H1 (cell line): ENCODE measurements at regions not wholly inside any gene's neighbourhood (a gene's known extent, or its start where the extent isn't known, plus 50 kb on each side); places are given as distances from the start of the nearest gene placed in this dataset.

Experiments
- CTCF ChIA-PET: fragments of 300-600 bp; sonication (Branson Sonifier 250); formaldehyde crosslinking; loops from one replicate; lab custom pipeline; 2021; ENCODE audit not compliant: partially characterized antibody; lab: Charles Lee
- POLR2A ChIA-PET: fragments of 300-600 bp; sonication (Branson Sonifier 250); formaldehyde crosslinking; loops from one replicate; lab custom pipeline; 2021; ENCODE audit warnings: inconsistent platforms; ENCODE audit not compliant: partially characterized antibody; lab: Charles Lee
- DNase-seq, 2 experiments: peaks; one replicate each; pipeline versions ENCODE4 v3.0.0 to v3.0.0-alpha.2; 2010 to 2022; ENCODE audit warnings: low spot score in 2 of 2, low read depth in 1 of 2, mixed read lengths in 1 of 2
- FAIRE-seq: peaks from 2 replicates; lab custom pipeline; 2011; peaks lifted over from hg19 to GRCh38; lab: Jason Lieb, UNC
- H2AFZ ChIP-seq: 2 replicates; pipeline ENCODE4 v1.8.1; 2012; ENCODE audit warnings: low read length, inconsistent platforms
- H2AK5ac ChIP-seq: 2 replicates; pipeline ENCODE4 v1.6.1; 2013; ENCODE audit warnings: low read depth, low read length
- H2BK120ac ChIP-seq: replicated peaks from 2 replicates; pipeline ENCODE3; 2013; ENCODE audit warnings: low read depth, low read length, inconsistent platforms
- H2BK12ac ChIP-seq: 2 replicates; pipeline ENCODE4 v1.6.1; 2013; ENCODE audit warnings: low read depth, low read length
- H2BK15ac ChIP-seq: 2 replicates; pipeline ENCODE4 v1.6.1; 2013; ENCODE audit warnings: low read length
- H2BK20ac ChIP-seq: 2 replicates; pipeline ENCODE4 v1.6.1; 2013; ENCODE audit warnings: low read length
- H2BK5ac ChIP-seq: 2 replicates; pipeline ENCODE4 v1.6.1; 2013; ENCODE audit warnings: low read depth, low read length
- H3K14ac ChIP-seq: 2 replicates; pipeline ENCODE4 v1.6.1; 2013; ENCODE audit warnings: inconsistent platforms; ENCODE audit not compliant: insufficient read length
- H3K18ac ChIP-seq: 2 replicates; pipeline ENCODE4 v1.6.1; 2013; ENCODE audit warnings: low read length; ENCODE audit errors: extremely low read depth
- H3K23ac ChIP-seq: 2 replicates; pipeline ENCODE4 v1.6.1; 2013; ENCODE audit warnings: inconsistent platforms; ENCODE audit not compliant: insufficient read length
- H3K23me2 ChIP-seq: 2 replicates; pipeline ENCODE4 v1.6.1; 2013; ENCODE audit warnings: low read depth, low read length
- H3K27ac ChIP-seq: 2 replicates; pipeline ENCODE4 v1.6.1; 2011; ENCODE audit warnings: low read depth, low read length, inconsistent platforms
- H3K27me3 ChIP-seq, 4 experiments: replicated peaks in 1 of 4; 1 replicate in 1 of 4; 2 replicates in 3 of 4; pipeline versions ENCODE4 v1.6.1 to v1.8.1; 2011 to 2013; ENCODE audit warnings: low read length in 3 of 4, mild to moderate bottlenecking in 3 of 4, inconsistent platforms in 2 of 4, mixed read lengths in 2 of 4, moderate library complexity in 1 of 4; ENCODE audit not compliant: control insufficient read depth in 3 of 4, insufficient read depth in 3 of 4; ENCODE audit errors: extremely low read depth in 1 of 4
- H3K36me3 ChIP-seq, 4 experiments: 2 replicates each; pipeline versions ENCODE4 v1.6.1 to v1.8.1; 2011 to 2013; ENCODE audit warnings: mild to moderate bottlenecking in 4 of 4, low read length in 3 of 4, moderate library complexity in 2 of 4, control low read depth in 1 of 4, inconsistent platforms in 1 of 4; ENCODE audit not compliant: insufficient read depth in 4 of 4, control insufficient read depth in 2 of 4
- H3K4ac ChIP-seq: replicated peaks from 2 replicates; pipeline ENCODE3; 2013; ENCODE audit warnings: low read length, low read depth, mixed read lengths, inconsistent platforms; ENCODE audit not compliant: insufficient read length
- H3K4me1 ChIP-seq, 4 experiments: replicated peaks in 1 of 4; 1 replicate in 1 of 4; 2 replicates in 3 of 4; pipeline versions ENCODE4 v1.6.1 to v1.8.1; 2011 to 2013; ENCODE audit warnings: low read length in 3 of 4, inconsistent platforms in 2 of 4, mixed read lengths in 1 of 4; ENCODE audit not compliant: insufficient read depth in 4 of 4, control insufficient read depth in 3 of 4
- H3K4me2 ChIP-seq, 2 experiments: 2 replicates each; pipeline versions ENCODE4 v1.6.1 to v1.8.1; 2011 to 2013; ENCODE audit warnings: low read depth in 2 of 2, low read length in 2 of 2, control low read depth in 1 of 2, inconsistent platforms in 1 of 2, mild to moderate bottlenecking in 1 of 2; ENCODE audit not compliant: insufficient read depth in 1 of 2
- H3K4me3 ChIP-seq, 4 experiments: fragments of 200-600, 300-600 bp in 1 of 4; sonication (generic), shearing (Covaris generic), sonication (Bioruptor Twin) in 1 of 4; 2 replicates each; pipeline versions ENCODE4 v1.5.1 to v1.8.1; 2011 to 2016; ENCODE audit warnings: low read length in 4 of 4, low read depth in 3 of 4, control low read depth in 2 of 4, inconsistent platforms in 2 of 4, mild to moderate bottlenecking in 2 of 4, mixed read lengths in 1 of 4, moderate library complexity in 1 of 4; ENCODE audit not compliant: insufficient read depth in 2 of 4; ENCODE audit errors: extremely low read depth in 1 of 4
- H3K56ac ChIP-seq: replicated peaks from 2 replicates; pipeline ENCODE3; 2013; ENCODE audit warnings: low read depth, mild to moderate bottlenecking, mixed read lengths, low read length, inconsistent platforms; ENCODE audit not compliant: insufficient read length
- H3K79me1 ChIP-seq: 2 replicates; pipeline ENCODE4 v1.6.1; 2013; ENCODE audit warnings: low read depth, low read length, control low read depth
- H3K79me2 ChIP-seq, 2 experiments: 2 replicates each; pipeline versions ENCODE4 v1.6.1 to v1.8.1; 2012 to 2013; ENCODE audit warnings: low read length in 2 of 2, mild to moderate bottlenecking in 2 of 2, inconsistent platforms in 1 of 2; ENCODE audit not compliant: insufficient read depth in 2 of 2, control insufficient read depth in 1 of 2
- H3K9ac ChIP-seq, 4 experiments: replicated peaks in 1 of 4; 1 replicate in 1 of 4; 2 replicates in 3 of 4; pipeline versions ENCODE4 v1.6.1 to v1.8.1; 2011 to 2013; ENCODE audit warnings: low read depth in 3 of 4, low read length in 3 of 4, control low read depth in 2 of 4, mild to moderate bottlenecking in 2 of 4, moderate library complexity in 2 of 4, inconsistent platforms in 1 of 4; ENCODE audit errors: extremely low read depth in 1 of 4
- H3K9me3 ChIP-seq, 2 experiments: 2 replicates each; pipeline versions ENCODE4 v1.6.1 to v1.8.1; 2012 to 2013; ENCODE audit warnings: mild to moderate bottlenecking in 2 of 2, moderate library complexity in 2 of 2, control low read depth in 1 of 2, inconsistent platforms in 1 of 2, low read depth in 1 of 2, low read length in 1 of 2, mixed read lengths in 1 of 2; ENCODE audit not compliant: insufficient read depth in 2 of 2
- H4K20me1 ChIP-seq, 2 experiments: replicated peaks in 1 of 2; 2 replicates each; pipeline versions ENCODE3 to v1.8.1; 2011 to 2013; ENCODE audit warnings: inconsistent platforms in 2 of 2, low read length in 2 of 2, mild to moderate bottlenecking in 1 of 2; ENCODE audit not compliant: insufficient read depth in 2 of 2, control insufficient read depth in 1 of 2
- H4K5ac ChIP-seq: 2 replicates; pipeline ENCODE4 v1.6.1; 2013; ENCODE audit warnings: low read length, low read depth, mixed read lengths, inconsistent platforms; ENCODE audit not compliant: insufficient read length
- H4K8ac ChIP-seq: 2 replicates; pipeline ENCODE4 v1.8.0; 2013; ENCODE audit warnings: mild to moderate bottlenecking, moderate library complexity, low read length, inconsistent platforms; ENCODE audit not compliant: insufficient read depth; ENCODE audit errors: extremely low read depth
- H4K91ac ChIP-seq: replicated peaks from 2 replicates; pipeline ENCODE3; 2013; ENCODE audit warnings: low read length, mixed read lengths, inconsistent platforms; ENCODE audit not compliant: insufficient read length
- CREB1 ChIP-seq: IDR thresholded peaks from 2 replicates; pipeline ENCODE4 v1.6.1; 2012; ENCODE audit warnings: inconsistent platforms
- NRF1 ChIP-seq: IDR thresholded peaks from 2 replicates; pipeline ENCODE4 v1.6.1; 2011; ENCODE audit warnings: mild to moderate bottlenecking, low read depth, low read length, improper control_type of control experiment
- SAP30 ChIP-seq: fragments of 300-600 bp; sonication (generic); IDR thresholded peaks from 2 replicates; pipeline ENCODE4 v1.7.1; 2012; ENCODE audit warnings: low read length, moderate library complexity, mild to moderate bottlenecking, inconsistent platforms; ENCODE audit not compliant: insufficient read depth, insufficient replicate concordance
- WGBS, 2 experiments: shearing (Covaris generic) in 1 of 2; methylation state at CpG; one replicate each; pipeline versions ENCODE4 v1.1.6 to v1.1.7; 2013 to 2015; ENCODE audit warnings: low lambda C conversion rate in 2 of 2, mixed read lengths in 2 of 2, inconsistent platforms in 1 of 2, low coverage in 1 of 2, missing lambda C conversion rate in 1 of 2; ENCODE audit not compliant: insufficient replicate concordance in 2 of 2, insufficient coverage in 1 of 2, insufficient read length in 1 of 2; ENCODE audit errors: extremely low coverage in 1 of 2, missing lambda C conversion rate in 1 of 2; 5-methylcytosine and 5-hydroxymethylcytosine counted together

GRCh38 chr14:48693793-48694192 lies 892.4 kb downstream of the RPS29 start:
- no peak overlapping the region for H2BK5ac ChIP-seq
- POLR2A ChIA-PET: no interaction called here
- FAIRE-seq: no peak

More at GRCh38 chr14:48693793-48694192, 892.4 kb downstream of the RPS29 start:
- H3K9me3 ChIP-seq: peaks cover 0 to 3% of the 10 kb centered on the region in 2 experiments; a peak in 1 of 4 replicates
- DNase-seq: no peak
- no peak overlapping the region for H3K4me2 ChIP-seq
- H4K5ac ChIP-seq: no peak overlapping the region
- H2BK15ac ChIP-seq: no peak overlapping the region
- no peaks in the 10 kb centered on the region for H3K4me1 ChIP-seq
- no peak overlapping the region for H2BK12ac ChIP-seq
- H2BK20ac ChIP-seq: no peak overlapping the region
- no peaks in the 10 kb centered on the region for H3K36me3 ChIP-seq
- H3K23ac ChIP-seq: no peak overlapping the region
- no peak overlapping the region for H3K4ac ChIP-seq
- no peaks in the 10 kb centered on the region for H3K79me2 ChIP-seq
- H3K27me3 ChIP-seq: no peaks in the 10 kb centered on the region
- no peak overlapping the region for H3K14ac ChIP-seq
- H4K8ac ChIP-seq: no peak overlapping the region
- H3K9ac ChIP-seq: no peak overlapping the region
- H3K23me2 ChIP-seq: no peaks in the 10 kb centered on the region; the same call in 1 of the 2 replicates
- TF ChIP-seq CREB1 (no peak), SAP30 (no peak), NRF1 (no peak)
- H3K27ac ChIP-seq: no peak overlapping the region
- no peaks in the 10 kb centered on the region for H4K20me1 ChIP-seq
- no peak overlapping the region for H4K91ac ChIP-seq
- no peak overlapping the region for H3K4me3 ChIP-seq
- WGBS, 2 experiments: 65% methylated on average over 1 of the region's 1 CpG; no CpG with 5 or more reads in 1 of the 2 experiments
- H2AFZ ChIP-seq: no peak overlapping the region
- no peak overlapping the region for H3K18ac ChIP-seq
- H3K56ac ChIP-seq: no peak overlapping the region
- no peak overlapping the region for H2AK5ac ChIP-seq
- no peak overlapping the region for H2BK120ac ChIP-seq
- no peaks in the 10 kb centered on the region for H3K79me1 ChIP-seq
- CTCF ChIA-PET: no interaction called here
